Osteoblast (primary cell): ENCODE measurements at regions not wholly inside any gene's neighbourhood (a gene's known extent, or its start where the extent isn't known, plus 50 kb on each side); places are given as distances from the start of the nearest gene placed in this dataset.

Source experiments
- DNase-seq: peaks from one replicate; pipeline ENCODE4 v3.0.0; 2011; ENCODE audit warnings: low spot score, mixed read lengths; ENCODE audit not compliant: insufficient read length; ENCODE audit errors: missing footprints
- H2AFZ ChIP-seq: 2 replicates; pipeline ENCODE4 v1.6.0; 2011; ENCODE audit warnings: mild to moderate bottlenecking, low read length
- H3K27ac ChIP-seq: 2 replicates; pipeline ENCODE4 v1.5.1; 2011; ENCODE audit warnings: mild to moderate bottlenecking, low read depth, low read length, moderate library complexity
- H3K27me3 ChIP-seq: 2 replicates; pipeline ENCODE4 v1.6.0; 2012; ENCODE audit warnings: mild to moderate bottlenecking, control low read depth, inconsistent platforms, low read length, moderate library complexity; ENCODE audit not compliant: insufficient read depth
- H3K36me3 ChIP-seq: 2 replicates; pipeline ENCODE4 v1.5.1; 2011; ENCODE audit warnings: mild to moderate bottlenecking, low read length, control low read depth, moderate library complexity; ENCODE audit not compliant: insufficient read depth
- H3K4me1 ChIP-seq: 2 replicates; pipeline ENCODE4 v1.5.1; 2011; ENCODE audit warnings: mild to moderate bottlenecking, low read length, control low read depth, moderate library complexity; ENCODE audit not compliant: insufficient read depth
- H3K4me2 ChIP-seq: 2 replicates; pipeline ENCODE4 v1.6.0; 2011; ENCODE audit warnings: mild to moderate bottlenecking, low read length; ENCODE audit not compliant: insufficient read depth
- H3K4me3 ChIP-seq: fragments of 200-600 bp; sonication (generic); 3 replicates; pipeline ENCODE4 v1.5.1; 2012; ENCODE audit warnings: mild to moderate bottlenecking, low read length, inconsistent platforms; ENCODE audit not compliant: insufficient read depth
- H3K79me2 ChIP-seq: 2 replicates; pipeline ENCODE4 v1.6.0; 2012; ENCODE audit warnings: mild to moderate bottlenecking, low read length, control low read depth, inconsistent platforms; ENCODE audit not compliant: insufficient read depth
- H3K9me3 ChIP-seq: 2 replicates; pipeline ENCODE4 v1.5.1; 2011; ENCODE audit warnings: low read depth, low read length, control low read depth
- H4K20me1 ChIP-seq: 2 replicates; pipeline ENCODE4 v1.6.0; 2012; ENCODE audit warnings: mild to moderate bottlenecking, low read length, control low read depth; ENCODE audit not compliant: insufficient read depth
- CTCF ChIP-seq: IDR thresholded peaks from 2 replicates; pipeline ENCODE4 v1.5.1; 2011; ENCODE audit warnings: mild to moderate bottlenecking, low read depth, low read length, moderate library complexity; ENCODE audit errors: extremely low read depth

- no peaks in the 10 kb centered on the region for H3K27me3 ChIP-seq
- TF ChIP-seq CTCF: no peak
- DNase-seq: no peak
These were observed 110.5 kb upstream of the IGFBP7 start for GRCh38 chr4:57220734-57221133.

GRCh38 chr4:57220172-57220571 lies 110.0 kb upstream of the IGFBP7 start:
- no peaks in the 10 kb centered on the region for H3K9me3 ChIP-seq
- no peak overlapping the region for H3K4me2 ChIP-seq
- no peak for TF ChIP-seq CTCF
- peak; percentile 65 for DNase-seq
- H3K36me3 ChIP-seq: no peaks in the 10 kb centered on the region
- no peaks in the 10 kb centered on the region for H3K27me3 ChIP-seq
- H3K4me3 ChIP-seq: no peak overlapping the region
- no peaks in the 10 kb centered on the region for H3K4me1 ChIP-seq
- H3K79me2 ChIP-seq: no peaks in the 10 kb centered on the region
- H4K20me1 ChIP-seq: no peaks in the 10 kb centered on the region
- no peak overlapping the region for H3K27ac ChIP-seq
- no peak overlapping the region for H2AFZ ChIP-seq

More at GRCh38 chr4:57220734-57221133, 110.5 kb upstream of the IGFBP7 start:
- Histone ChIP-seq H3K27ac (no peak overlapping the region), H3K9me3 (no peaks in the 10 kb centered on the region), H3K4me1 (no peaks in the 10 kb centered on the region), H3K79me2 (no peaks in the 10 kb centered on the region), H2AFZ (no peak overlapping the region), H3K4me3 (no peak overlapping the region), H4K20me1 (no peaks in the 10 kb centered on the region), H3K36me3 (no peaks in the 10 kb centered on the region), H3K4me2 (no peak overlapping the region)

GRCh38 chr4:57219431-57219830 lies 109.2 kb upstream of the IGFBP7 start:
- H3K4me1 ChIP-seq: no peaks in the 10 kb centered on the region
- H3K79me2 ChIP-seq: no peaks in the 10 kb centered on the region
- no peaks in the 10 kb centered on the region for H3K27me3 ChIP-seq
- H4K20me1 ChIP-seq: no peaks in the 10 kb centered on the region
- no peak overlapping the region for H3K27ac ChIP-seq
- no peak overlapping the region for H3K4me2 ChIP-seq
- H3K9me3 ChIP-seq: no peaks in the 10 kb centered on the region
- no peak overlapping the region for H2AFZ ChIP-seq
- no peak for TF ChIP-seq CTCF
- H3K4me3 ChIP-seq: no peak overlapping the region
- no peaks in the 10 kb centered on the region for H3K36me3 ChIP-seq
- no peak for DNase-seq

- Histone ChIP-seq H3K4me1 (no peaks in the 10 kb centered on the region), H3K9me3 (no peaks in the 10 kb centered on the region), H3K27ac (no peak overlapping the region), H2AFZ (no peak overlapping the region), H3K27me3 (no peaks in the 10 kb centered on the region), H3K4me3 (no peak overlapping the region), H3K36me3 (no peaks in the 10 kb centered on the region), H4K20me1 (no peaks in the 10 kb centered on the region), H3K4me2 (no peak overlapping the region), H3K79me2 (no peaks in the 10 kb centered on the region)
- TF ChIP-seq CTCF: no peak
- DNase-seq: no peak
These were observed 104.6 kb upstream of the IGFBP7 start for GRCh38 chr4:57214654-57215411.
